Esophagus muscularis mucosa (tissue), 3 donors: ENCODE measurements at regions not wholly inside any gene's neighbourhood (a gene's known extent, or its start where the extent isn't known, plus 50 kb on each side); places are given as distances from the start of the nearest gene placed in this dataset.

Source experiments
- POLR2A ChIP-seq: fragments of 450-650 bp; IDR thresholded peaks from one replicate; pipeline ENCODE4 v1.6.1; 2017; ENCODE audit warnings: antibody characterized with exemption, moderate library complexity, mild to moderate bottlenecking, low read depth
- POLR2AphosphoS5 ChIP-seq, 2 donors: sonication (generic); formaldehyde crosslinking; IDR thresholded peaks; one replicate each; pipeline ENCODE4 v1.6.1; 2017; ENCODE audit warnings: antibody characterized with exemption in 2 of 2
- TF ChIP-seq, protein P1 (sequence below), 3 experiments: fragments of 200-600 bp in 2 of 3; fragments of 450-650 bp in 1 of 3; sonication (generic) in 2 of 3; IDR thresholded peaks; one replicate each; pipeline ENCODE4 v1.5.1; 2017 to 2019; ENCODE audit warnings: antibody characterized with exemption in 3 of 3, mild to moderate bottlenecking in 2 of 3, moderate library complexity in 1 of 3

DNA sequence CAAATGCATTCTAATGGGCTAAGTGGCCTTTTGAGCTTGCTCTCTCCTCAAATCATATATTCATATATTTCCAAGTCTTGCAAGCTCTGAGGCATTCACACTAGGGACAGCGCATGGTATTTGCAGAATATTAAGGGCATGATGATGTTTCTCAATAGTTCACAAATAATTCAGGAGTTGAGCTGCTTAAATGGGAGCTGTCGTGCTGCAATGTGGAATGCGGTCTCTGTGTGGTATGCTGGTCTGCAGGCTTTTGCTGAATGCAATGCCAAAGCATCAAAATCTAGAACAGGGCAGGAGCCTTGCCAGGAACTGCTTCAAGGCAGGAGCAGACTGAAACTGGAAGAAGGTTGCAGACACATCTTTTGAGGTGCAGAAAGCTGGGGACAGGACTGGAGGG lies 1060.0 kb downstream of the TBC1D22A start:
- TF ChIP-seq, protein P1, sequence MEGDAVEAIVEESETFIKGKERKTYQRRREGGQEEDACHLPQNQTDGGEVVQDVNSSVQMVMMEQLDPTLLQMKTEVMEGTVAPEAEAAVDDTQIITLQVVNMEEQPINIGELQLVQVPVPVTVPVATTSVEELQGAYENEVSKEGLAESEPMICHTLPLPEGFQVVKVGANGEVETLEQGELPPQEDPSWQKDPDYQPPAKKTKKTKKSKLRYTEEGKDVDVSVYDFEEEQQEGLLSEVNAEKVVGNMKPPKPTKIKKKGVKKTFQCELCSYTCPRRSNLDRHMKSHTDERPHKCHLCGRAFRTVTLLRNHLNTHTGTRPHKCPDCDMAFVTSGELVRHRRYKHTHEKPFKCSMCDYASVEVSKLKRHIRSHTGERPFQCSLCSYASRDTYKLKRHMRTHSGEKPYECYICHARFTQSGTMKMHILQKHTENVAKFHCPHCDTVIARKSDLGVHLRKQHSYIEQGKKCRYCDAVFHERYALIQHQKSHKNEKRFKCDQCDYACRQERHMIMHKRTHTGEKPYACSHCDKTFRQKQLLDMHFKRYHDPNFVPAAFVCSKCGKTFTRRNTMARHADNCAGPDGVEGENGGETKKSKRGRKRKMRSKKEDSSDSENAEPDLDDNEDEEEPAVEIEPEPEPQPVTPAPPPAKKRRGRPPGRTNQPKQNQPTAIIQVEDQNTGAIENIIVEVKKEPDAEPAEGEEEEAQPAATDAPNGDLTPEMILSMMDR (IDR thresholded peaks at IDR 0.05), result no peak
- TF ChIP-seq POLR2AphosphoS5 (IDR thresholded peaks at IDR 0.05) (no peak), POLR2A (no peak)
